GM19351 (cell line): ENCODE measurements at regions not wholly inside any gene's neighbourhood (a gene's known extent, or its start where the extent isn't known, plus 50 kb on each side); places are given as distances from the start of the nearest gene placed in this dataset.

Experiments used
- ATAC-seq: cut with Tn5 transposase; IDR thresholded peaks from one replicate; pipeline ENCODE4 v1.9.1; 2021; ENCODE audit warnings: mild to moderate bottlenecking, moderate library complexity; ENCODE audit not compliant: unreplicated experiment

DNA sequence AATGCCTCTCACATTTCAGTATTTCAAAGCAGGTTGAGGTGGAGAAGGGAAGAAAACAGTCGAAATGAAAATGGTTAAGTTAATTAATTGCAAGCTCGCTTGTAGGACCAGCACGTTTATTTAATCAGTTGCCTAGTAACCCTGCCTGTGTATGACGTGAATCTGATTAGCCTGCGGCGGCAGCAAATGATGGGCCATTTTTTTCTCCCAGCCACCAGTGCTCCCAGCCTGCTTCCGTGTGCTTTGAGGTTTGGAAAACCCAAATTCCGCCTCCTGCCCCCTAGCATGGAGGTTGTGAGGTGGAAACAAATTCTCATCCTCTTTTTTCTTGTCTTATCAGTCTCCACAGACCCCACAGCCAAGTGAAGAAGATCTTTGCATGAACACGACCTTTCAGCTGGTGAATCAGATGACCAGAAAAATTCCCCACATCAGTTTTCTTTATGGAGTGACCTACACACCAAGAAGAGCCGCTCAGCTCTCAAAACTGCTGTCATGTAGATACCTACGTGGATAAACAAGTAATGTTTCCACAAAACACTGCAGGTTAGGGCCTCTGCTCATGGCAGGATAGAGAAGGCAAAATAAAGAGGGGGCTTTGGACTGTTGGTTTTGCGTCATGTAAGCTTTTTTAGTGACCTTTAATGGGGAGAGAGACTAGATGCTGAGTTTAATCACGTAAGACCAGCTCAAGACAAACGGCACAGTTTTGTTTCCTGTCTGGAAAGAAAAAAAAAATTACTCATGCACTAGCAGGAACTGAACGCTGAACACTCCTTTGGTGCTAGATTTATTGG, 572.9 kb upstream of the NOX3 start:
- no peak for ATAC-seq

DNA sequence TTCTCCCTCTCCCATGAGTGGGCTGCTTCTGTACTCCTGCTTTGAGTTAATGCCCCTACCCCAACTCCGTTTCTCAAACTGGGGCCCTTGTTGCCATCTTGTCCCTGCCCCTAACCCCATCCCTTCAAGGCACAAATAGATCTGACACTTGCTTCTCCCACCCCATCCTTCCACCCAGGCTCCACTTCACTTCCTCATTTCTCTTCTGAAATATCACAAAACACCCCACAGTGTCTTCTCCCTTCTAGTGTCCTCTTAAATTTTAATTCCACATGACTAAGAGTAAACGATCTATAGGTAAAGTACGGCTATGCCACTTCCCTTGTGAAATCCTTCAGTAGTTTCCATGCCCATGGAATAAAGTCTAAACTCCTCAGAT, 571.6 kb upstream of the NOX3 start:
- no peak for ATAC-seq

GRCh38 chr6:156026486-156027247, 571.0 kb upstream of the NOX3 start:
- no peak for ATAC-seq

GRCh38 chr6:156024339-156024738, 568.7 kb upstream of the NOX3 start:
- ATAC-seq: no peak

DNA sequence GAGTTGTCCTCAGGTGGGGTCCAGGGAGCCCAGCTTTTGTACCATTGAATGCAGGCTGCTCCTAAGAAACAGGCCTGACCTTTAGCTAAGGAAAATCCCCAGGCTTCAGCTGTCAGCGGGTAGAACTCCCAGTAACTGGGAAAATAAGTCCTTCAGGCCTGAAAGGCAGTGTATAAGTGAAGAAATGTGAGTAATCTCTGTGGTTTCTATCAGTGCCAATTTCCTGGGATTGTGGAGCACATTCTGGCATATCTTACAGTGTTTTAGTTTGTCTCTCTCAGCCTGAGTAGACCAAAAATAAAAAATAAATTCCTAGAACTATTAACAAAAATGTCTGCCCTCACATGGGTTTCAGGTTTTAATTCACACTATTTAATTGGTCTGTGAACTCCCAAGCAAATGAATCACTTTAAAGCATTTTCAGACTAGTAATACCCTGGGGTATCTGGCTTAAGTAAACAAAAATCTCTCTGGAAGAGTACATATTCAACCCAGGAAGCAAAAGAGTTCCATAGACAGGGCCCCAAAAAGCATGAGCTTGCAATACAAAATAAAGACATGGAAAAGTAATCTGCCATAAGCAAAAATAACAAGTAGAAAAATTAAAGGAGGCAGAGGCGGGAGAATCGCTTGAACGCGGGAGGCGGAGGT, 566.2 kb upstream of the NOX3 start:
- no peak for ATAC-seq

- no peak for ATAC-seq
Observed at GRCh38 chr6:156017838-156018237, 562.2 kb upstream of the NOX3 start.

GRCh38 chr6:156016186-156016976, 560.7 kb upstream of the NOX3 start:
- ATAC-seq: no peak

DNA sequence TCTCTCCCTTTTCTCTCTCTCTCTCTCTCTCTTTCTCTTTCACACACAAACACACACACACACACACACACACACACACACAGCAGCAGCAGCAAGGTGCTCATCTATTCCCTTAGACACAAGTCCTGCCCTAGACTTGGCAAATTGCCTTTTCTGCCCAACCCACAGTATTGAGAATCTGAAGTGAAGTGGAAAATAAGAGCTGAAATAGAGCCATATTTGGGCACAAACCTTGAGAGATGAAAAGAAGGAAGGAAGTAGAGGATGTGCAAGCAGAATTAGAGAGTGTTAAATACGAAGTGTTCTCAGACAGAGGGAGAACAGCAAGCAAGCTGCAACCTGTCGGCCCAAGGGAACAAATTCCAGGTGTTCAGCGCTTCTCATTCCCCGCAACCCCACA, 557.5 kb upstream of the NOX3 start:
- ATAC-seq: no peak

GRCh38 chr6:156009656-156010055, 554.0 kb upstream of the NOX3 start:
- no peak for ATAC-seq

GRCh38 chr6:156004796-156005195, 549.2 kb upstream of the NOX3 start:
- no peak for ATAC-seq

- ATAC-seq: no peak
Observed at GRCh38 chr6:155996151-155996550, 540.5 kb upstream of the NOX3 start.

GRCh38 chr6:155995281-155995680, 539.6 kb upstream of the NOX3 start:
- no peak for ATAC-seq

DNA sequence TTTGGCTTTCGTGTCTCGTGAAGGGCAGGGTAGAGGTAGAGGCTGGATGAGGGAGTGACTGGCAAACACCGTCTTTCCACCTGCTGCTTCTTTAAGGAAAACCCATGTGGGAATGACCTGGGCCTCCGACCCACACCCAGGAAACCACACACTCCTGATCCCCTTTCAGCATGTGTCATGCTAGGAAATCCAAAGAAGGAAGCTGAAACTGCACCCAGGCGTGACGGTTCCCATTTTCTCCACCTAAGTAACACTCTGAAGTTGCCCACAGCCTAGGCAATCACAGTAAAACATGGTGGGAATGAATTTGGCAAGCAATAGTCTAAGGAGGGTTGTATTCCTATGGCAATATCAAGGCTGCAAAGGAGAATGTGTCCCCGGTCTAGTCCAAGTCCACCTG, 538.4 kb upstream of the NOX3 start:
- no peak for ATAC-seq

DNA sequence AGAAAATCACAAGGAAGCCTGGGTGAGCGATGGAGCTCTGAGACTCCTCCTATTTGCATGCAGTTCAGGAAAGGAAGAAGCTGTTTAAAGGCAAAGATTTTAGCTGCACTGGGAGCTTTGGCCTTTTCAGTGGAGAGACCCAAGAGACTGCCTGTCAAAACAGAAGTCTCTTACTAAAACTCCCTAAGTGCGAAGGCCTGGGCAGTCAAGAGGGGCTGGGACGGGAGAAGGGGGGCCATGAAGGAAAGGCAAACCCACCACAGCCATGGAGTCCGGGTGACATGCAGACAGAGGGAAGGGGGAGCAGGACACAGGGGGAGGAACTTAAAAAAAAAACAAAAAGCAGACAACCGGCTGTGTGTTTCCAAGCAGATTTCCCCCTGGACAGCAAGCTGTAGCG, 537.6 kb upstream of the NOX3 start:
- ATAC-seq: no peak

DNA sequence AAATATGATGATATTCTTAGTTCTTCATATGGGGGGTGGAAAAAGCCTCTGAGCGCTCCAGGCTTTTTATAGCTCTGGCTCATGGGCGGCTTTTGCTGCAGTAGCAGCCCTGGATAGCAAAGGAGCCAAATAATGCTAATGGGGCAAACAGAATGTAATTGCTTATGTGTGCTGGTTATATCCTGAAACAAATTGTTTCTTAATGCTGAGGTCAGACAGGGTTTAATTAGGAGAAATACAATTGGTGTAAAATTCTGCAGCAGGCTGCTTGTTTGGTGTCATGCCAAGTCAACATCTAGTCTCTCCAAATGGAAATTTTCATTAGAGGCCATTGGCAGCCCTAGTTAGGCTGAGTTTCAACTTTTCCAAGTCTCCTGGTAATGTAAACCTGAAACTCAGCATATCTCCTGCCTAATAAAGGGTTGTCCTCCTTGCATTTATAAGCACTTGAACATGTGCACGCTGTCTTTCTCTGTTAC, 530.1 kb upstream of the NOX3 start:
- ATAC-seq: no peak

GRCh38 chr6:155980768-155981079, 525.1 kb upstream of the NOX3 start:
- no peak for ATAC-seq

DNA sequence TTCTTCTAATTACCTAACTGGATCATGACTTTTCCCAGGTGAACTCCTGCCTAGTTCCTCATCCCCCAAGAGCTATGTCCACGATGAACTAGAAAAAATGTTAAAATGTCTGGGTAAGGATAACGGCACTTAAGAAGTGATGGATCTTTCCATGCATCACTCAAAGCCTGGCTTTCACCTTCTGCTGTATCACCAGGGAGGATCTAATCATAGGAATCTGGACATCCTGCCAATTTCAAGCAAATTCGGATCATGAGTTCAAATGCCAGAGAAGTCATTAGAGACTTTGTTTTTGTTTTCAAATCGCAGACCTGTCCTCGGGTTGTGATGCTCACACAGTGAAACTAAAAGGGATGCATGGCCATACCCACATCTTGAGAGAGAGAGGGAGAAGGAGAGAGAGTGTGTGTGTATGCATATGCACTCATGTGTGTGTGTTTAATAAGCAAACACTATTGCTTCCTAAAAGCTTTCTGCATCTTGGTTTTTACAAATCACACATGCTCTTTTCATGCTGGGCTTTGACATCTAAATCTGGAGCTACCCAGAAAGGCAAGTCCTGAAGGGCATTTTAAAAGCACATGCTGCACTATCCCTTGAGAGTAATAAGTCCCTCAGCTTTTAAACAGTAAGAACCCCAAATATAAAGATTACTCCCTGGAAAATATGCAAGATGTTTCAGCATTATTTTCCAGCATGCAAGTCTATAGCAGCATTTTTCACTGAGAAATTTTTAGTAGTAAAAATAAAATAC, 524.6 kb upstream of the NOX3 start:
- no peak for ATAC-seq

GRCh38 chr6:155975506-155975905, 519.9 kb upstream of the NOX3 start:
- ATAC-seq: no peak

DNA sequence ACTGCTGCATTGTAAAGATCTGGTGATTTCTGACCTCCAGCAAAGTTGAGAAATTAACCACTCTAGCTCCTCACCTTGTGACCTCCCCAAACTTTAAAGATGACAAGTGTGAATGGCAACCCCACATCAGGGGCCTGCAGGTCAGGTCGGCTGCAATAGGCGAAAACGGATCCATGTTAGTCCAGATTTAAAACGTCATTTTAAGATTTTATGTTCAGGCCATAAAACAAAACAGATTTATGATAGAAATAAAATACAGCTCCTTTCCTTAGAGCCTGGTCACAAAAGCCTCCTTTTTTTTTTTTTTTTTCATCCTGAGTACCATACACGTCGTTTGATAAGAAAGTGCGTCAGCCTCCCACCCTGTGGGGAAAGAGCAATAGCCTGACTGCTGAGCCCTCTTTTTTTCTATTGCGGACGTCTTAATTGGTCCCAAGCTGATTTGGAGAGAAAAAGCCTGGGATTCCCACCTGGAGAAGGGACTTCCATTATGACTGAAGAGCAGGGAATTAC, 519.2 kb upstream of the NOX3 start:
- ATAC-seq: no peak

GRCh38 chr6:155974359-155974758, 518.7 kb upstream of the NOX3 start:
- ATAC-seq: no peak
